ENCODE measurements at regions not wholly inside any gene's neighbourhood (a gene's known extent, or its start where the extent isn't known, plus 50 kb on each side); places are given as distances from the start of the nearest gene placed in this dataset.

GRCh38 chr4:17094876-17095210, 196.4 kb upstream of the LDB2 start:
- no peak for DNase-seq

- DNase-seq: no peak
Observed at GRCh38 chr4:17094159-17094875, 195.9 kb upstream of the LDB2 start.

DNA sequence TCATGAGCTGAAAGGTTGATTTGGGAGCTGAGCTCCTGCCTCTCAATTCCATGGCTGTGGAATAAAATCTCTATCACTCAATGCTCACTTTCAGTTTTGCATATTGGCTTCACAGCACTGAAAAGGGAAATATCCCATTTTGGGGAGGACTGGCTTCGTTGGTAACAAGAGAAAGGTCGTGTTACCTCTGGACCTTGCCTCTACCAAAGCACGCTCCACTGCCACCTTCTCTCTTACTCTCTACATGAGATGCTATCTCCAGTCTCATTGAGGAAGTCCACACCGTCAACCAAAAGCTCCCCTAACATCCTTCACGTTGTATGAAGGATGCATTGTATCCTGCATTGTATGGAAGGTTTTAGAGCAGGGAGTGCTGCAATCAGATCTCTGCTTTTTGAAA, 195.0 kb upstream of the LDB2 start:
- DNase-seq: no peak

DNA sequence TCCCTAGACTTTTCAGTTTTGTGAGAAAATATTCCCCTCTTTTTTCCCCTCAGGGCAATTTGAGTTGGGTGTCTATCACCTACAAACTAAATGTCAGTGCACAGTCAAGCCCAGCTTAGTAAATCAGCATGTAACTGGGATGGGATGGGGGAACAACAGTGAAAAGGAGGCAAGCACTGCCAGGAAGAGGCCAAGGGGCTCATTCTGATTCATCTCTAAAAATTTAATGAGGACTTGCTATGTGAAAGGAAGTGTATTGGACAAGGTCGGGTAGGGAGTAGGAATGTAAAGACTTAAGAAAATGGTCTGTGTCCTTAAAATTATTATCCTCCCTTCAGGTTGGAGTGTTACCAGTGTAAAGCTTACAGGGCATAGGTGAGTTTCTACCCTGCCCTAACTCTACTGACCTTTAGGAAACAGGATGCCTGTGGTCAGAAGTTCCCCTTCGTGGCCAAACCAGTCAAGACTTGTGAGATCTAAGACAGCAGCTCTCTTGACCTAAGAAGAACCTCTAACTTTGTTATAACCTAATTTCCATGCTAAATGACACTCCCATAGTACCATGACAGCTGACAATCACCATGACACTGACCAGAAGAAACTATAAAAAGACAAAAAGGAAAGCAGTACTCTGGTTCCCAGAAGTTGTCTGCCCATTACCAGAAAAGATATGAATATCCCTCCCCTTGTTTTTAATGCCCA, 194.4 kb upstream of the LDB2 start:
- no peak for DNase-seq

DNA sequence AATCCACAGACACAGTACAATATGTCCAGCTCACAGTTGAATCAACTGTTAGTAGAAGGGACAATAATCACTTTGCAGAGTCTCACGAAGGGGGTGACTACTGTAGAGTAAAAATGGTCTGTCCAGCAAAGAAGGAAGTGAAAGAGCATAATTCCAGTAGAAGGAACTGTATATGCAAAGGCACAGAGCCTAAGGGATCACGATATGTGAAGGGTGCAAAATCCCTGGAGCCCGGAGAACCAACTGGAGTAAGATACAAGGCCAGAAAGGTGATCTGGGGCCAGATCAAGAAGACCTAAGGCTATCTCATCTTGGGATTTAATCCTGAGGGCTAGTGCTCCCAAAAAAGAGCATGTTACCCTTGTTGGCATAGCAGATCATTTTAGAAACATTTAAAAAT, 192.7 kb upstream of the LDB2 start:
- DNase-seq: no peak

DNA sequence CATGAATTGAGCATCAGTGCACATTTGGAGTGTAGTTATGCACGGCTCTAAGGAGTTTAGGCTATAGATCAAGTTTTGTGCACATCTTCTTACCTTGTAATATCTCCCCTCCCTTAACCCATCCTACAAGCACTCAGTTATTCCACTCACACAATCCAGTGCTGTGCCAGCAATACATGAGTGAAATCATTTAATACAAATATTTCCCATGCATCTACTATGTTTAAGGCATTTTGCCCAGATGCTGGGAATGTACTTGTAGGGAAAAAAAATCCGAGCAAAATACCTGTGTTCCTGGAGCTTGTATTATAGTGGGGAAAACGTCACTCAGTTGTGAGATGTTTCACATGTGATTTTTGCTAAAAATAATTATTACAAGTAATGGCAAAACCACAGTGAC, 191.6 kb upstream of the LDB2 start:
- no peak for DNase-seq

- DNase-seq: no peak
Observed at GRCh38 chr4:17085416-17085815, 187.0 kb upstream of the LDB2 start.

DNA sequence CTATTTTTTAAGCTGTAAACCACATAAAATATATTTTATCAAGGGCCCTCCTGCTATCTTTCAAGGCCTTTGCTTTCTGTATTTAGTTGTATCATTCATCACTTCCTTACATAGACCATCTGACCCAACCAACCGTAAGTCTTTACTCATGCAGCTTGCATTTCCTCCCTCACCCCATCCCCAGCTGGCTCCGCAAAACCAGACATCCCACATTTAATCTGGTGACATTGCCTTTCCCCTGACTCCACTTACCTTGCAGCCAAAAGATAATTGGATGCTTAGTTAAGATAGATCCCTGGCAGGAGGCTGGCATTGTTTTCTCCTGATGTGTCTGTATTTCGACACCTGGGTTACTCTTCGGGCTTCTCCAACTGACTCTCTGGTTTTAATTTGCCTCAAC, 183.7 kb upstream of the LDB2 start:
- no peak for DNase-seq

GRCh38 chr4:17081179-17081578, 182.7 kb upstream of the LDB2 start:
- DNase-seq: no peak

DNA sequence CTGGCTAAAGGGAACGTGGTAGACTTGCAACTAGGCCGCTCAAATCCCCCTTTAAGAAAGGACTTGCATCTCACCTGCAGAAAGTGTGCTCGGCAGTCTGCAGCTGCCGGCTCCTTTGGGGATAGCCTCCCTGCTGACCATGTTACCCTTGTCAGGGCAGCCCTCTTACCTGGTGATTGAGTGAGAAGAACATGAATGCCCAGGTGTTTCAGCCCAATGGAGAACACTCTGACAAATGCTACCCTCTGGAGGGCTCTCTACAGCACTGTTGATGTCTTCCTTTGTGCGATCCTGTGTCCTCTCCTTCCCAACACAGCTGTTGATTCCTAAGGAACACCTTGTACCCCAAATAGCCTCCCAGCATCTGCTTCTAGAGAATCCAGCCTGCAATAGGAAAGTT, 178.7 kb upstream of the LDB2 start:
- no peak for DNase-seq

DNA sequence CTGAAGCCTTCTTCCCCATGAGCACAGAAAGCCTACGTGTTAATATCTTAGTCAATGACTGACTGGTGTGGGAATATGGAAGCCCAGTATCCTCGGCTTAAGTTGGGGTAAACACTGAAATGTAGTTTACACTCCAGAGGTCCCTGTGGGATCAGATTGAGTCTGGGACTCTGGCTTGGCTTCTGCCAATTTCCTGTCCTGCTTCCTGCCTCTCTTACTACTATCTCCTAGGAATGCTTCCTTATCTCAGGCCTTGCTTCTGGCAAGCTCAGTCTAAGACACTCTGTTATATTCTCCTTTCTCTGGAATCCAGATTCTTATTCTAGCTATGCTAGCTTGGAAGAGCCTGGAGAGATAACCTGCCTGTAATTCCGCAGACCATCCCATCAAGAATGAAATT, 174.0 kb upstream of the LDB2 start:
- no peak for DNase-seq

DNA sequence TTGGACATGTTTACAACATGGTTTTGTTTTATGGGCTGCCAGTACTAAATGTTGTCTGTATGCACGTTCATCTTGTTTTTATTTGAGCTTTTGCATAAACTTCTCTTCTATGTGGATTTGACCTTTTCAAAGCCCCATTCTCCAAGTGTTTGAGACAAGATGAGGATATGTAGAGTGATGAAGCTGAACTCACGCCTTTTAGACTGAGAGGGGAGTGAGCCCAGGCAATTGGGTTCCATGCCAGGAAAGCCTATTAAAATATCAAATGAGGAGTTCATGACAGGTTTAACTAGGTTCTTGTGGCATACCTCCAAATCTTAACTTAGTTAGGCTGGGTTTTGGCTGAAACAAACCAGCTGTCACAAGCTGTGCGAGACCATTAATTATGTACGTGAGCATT, 170.4 kb upstream of the LDB2 start:
- DNase-seq: no peak

- no peak for DNase-seq
Observed at GRCh38 chr4:17068392-17068791, 169.9 kb upstream of the LDB2 start.

DNA sequence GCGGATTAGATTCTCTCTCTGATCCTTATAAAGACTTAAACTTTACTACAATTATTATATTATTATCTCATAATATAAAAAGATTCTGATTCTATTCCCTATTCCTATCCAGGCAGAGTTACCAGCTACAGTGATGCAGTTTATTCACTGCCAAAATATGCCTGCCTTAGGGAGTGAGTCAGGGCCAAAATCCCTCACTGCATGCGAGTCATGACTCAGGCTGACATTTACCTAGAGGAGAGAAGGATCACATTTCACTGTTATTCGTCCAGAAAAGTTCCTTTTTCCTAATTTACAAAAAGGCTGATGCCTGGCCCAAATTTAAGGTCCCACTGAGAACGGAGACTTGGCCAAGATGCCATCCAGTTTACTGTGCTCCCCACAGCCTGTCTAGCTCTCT, 168.5 kb upstream of the LDB2 start:
- DNase-seq: no peak

- no peak for DNase-seq
Observed at GRCh38 chr4:17066236-17066635, 167.8 kb upstream of the LDB2 start.

DNA sequence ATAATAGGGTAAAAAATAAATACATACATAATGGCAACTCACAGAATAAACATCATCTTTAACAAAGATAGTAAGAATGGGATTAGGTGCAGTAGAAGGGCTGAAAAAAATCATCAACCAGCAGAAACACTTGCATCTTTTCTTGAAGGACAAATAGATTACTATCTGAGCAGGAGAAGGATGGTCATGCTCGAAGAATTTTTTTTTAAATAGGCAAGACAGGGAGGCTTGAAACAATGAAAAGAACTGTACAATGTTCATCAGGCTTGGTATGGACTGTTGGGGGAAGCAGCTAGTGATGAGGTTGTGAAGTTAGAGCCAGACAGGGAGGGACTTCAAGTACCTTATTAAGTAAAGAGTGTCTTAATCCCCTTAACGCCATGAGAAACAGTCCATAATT, 167.4 kb upstream of the LDB2 start:
- DNase-seq: no peak

DNA sequence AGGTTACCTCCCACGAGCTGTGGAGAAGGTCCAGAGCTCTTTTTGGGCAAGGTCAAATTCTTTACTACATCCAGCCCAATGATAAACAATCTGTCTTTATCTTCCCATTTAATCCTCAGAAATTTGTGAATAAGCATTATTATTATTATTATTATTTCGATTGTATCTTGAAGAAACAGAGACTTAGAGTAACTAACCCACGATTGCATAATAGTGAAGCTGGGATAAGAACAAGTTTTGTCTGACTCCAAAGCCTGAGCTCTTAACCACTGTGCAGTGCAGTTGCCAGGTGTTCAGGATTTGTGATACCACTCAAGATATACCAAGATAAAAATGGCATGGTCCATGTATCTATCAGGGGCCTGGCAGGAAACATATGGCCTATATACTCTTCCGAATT, 166.5 kb upstream of the LDB2 start:
- DNase-seq: no peak

DNA sequence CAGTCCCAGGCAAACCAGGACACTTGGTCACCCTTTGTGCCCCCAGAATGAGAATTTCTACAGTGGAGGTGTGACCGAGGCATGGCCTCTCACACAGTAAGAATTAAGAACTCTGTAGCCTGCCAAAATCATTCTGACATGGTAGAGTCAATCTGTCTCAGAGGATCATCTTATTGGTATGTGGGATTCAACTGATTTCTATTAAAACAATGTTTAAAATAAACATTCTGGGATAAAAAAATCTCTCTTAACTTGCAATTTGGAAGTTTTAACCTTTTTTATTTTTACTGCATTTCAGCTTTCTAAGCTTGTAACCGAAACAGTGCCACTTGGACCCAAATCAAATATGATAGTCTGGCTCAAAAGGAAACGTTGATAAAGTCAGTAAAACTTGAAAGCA, 165.4 kb upstream of the LDB2 start:
- no peak for DNase-seq

GRCh38 chr4:17060230-17060629, 161.8 kb upstream of the LDB2 start:
- no peak for DNase-seq

DNA sequence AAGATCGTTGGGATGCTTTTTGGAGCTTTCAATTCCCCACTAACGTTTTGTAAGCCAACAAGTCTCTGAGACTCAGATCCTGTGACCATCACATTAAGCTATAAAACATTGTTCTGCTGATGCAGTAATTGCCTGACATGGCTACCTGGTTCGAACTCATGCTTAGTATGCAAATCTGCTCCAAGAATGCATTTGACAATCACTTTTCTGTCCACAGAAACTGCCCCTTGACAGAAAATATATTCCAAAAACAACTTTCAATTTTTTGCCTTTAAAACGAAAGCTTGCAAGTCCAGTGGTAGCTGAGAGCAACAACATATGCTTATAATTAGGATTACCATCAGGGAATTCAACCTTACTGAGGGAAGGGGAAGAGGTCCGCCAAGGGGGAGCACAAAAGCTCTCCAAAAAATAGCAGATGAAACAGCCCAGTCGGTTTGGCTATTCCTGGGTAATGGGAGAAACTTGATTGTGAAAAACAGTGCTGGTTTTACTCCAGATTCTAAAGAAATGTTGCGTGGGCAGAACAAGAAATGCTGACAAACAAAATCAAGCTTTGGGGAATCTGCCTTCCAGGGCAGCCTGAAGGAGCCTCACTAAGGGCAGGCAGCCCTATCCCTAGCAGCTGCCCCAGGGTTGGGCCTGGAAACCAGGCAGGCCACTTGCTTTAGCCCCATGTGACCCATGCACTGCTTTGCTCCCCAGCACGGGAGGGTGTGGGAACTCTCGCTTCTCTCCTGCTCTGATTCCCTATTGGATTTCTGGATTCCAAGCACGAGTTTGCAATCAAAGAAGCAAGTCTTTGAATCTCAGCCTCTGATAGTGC, 160.7 kb upstream of the LDB2 start:
- DNase-seq: no peak

- DNase-seq: no peak
Observed at GRCh38 chr4:17058536-17058915, 160.1 kb upstream of the LDB2 start.

GRCh38 chr4:17057035-17057434, 158.6 kb upstream of the LDB2 start:
- DNase-seq: no peak

DNA sequence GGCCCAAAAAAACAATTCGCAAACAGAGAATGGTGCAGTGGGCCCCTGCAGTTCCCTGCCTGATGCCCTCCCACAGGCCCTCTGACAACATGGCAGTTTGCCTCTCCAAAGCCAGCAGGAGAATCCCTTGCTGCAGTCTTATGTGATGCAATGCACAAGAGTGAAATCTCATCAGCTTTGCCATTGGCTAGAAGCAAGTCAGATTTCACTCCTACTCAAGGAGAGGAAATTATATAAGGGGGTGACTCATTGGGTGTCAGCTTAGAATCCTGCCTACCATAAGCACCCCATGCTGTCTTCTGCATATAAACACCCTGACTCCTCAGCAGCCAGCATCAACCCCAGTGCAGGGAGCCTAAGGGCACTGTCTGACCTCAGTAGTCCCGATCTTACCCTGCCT, 157.3 kb upstream of the LDB2 start:
- DNase-seq: no peak

GRCh38 chr4:17045866-17046265, 147.4 kb upstream of the LDB2 start:
- no peak for DNase-seq
